MCF 10A (cell line): ENCODE measurements at regions not wholly inside any gene's neighbourhood (a gene's known extent, or its start where the extent isn't known, plus 50 kb on each side); places are given as distances from the start of the nearest gene placed in this dataset.

Source experiments
- BruUV-seq: library from RNA; stranded (reverse); fragments of 400-500 nt; replicated peaks from 2 replicates; lab custom pipeline; 2021; lab: Mats Ljungman, UMichigan
- CTCF ChIA-PET: fragments of 300-600 bp; sonication (Branson Sonifier 250); formaldehyde crosslinking; extraction: SDS; loops from one replicate; lab custom pipeline; 2021; ENCODE audit warnings: antibody characterized with exemption, inconsistent platforms; lab: Yijun Ruan, JAX
- POLR2A ChIA-PET: fragments of 300-600, 350-650 bp; sonication (Branson Sonifier 250); formaldehyde crosslinking; extraction: SDS; loops from one replicate; lab custom pipeline; 2020; ENCODE audit warnings: antibody characterized with exemption, inconsistent platforms; lab: Yijun Ruan, JAX
- DNase-seq: peaks from one replicate; pipeline ENCODE4 v3.0.0-alpha.2; 2018; ENCODE audit not compliant: unreplicated experiment
- H3K27ac Mint-ChIP-seq: one replicate; pipeline ENCODE4 v1.8.0; 2022; ENCODE audit warnings: mild to moderate bottlenecking, low read depth, mixed read lengths; ENCODE audit not compliant: unreplicated experiment
- H3K27me3 Mint-ChIP-seq: one replicate; pipeline ENCODE4 v1.8.0; 2022; ENCODE audit warnings: mixed read lengths; ENCODE audit not compliant: insufficient read depth, unreplicated experiment
- H3K36me3 Mint-ChIP-seq: one replicate; pipeline ENCODE4 v1.8.0; 2022; ENCODE audit warnings: mild to moderate bottlenecking, moderate library complexity, mixed read lengths; ENCODE audit not compliant: insufficient read depth, unreplicated experiment
- H3K4me1 Mint-ChIP-seq: one replicate; pipeline ENCODE4 v1.8.0; 2022; ENCODE audit warnings: mixed read lengths; ENCODE audit not compliant: insufficient read depth, unreplicated experiment
- H3K4me3 Mint-ChIP-seq: one replicate; pipeline ENCODE4 v1.8.0; 2022; ENCODE audit warnings: mild to moderate bottlenecking, moderate library complexity, mixed read lengths; ENCODE audit not compliant: unreplicated experiment
- H3K9me3 Mint-ChIP-seq: one replicate; pipeline ENCODE4 v1.8.0; 2022; ENCODE audit warnings: mixed read lengths; ENCODE audit not compliant: unreplicated experiment
- intact Hi-C: fragments of 100-400 bp; cut with micrococcal nuclease; formaldehyde crosslinking; loops from 2 replicates; pipeline ENCODE4 v1.14.1; 2022
- TF ChIP-seq, protein P1 (sequence below): fragments of 200-600 bp; IDR thresholded peaks from one replicate; pipeline ENCODE4 v1.8.0; 2022; ENCODE audit warnings: antibody characterized with exemption, mild to moderate bottlenecking; ENCODE audit not compliant: unreplicated experiment

DNA sequence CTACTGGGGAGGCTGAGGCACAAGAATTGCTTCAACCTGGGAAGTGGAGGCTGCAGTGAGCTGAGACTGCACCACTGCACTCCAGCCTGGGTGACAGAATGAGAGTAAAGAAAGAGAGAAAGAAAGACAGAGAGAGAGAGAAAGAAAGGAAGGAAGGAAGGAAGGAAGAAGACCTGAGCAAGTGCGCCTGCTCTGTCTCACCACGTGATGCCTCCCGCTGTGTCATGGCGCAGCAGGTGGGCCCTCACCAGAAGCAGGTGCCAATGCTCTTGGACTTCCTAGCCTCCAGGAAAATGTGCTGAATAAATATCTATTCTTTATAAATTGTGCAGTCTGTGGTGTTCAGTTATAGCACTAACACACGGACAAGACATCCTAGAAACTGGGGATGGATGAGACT lies 270.0 kb downstream of the CYP26B1 start:
- POLR2A ChIA-PET = interaction anchor here (0.7 kb wide), 1 partner anchor 146 kb away, joined by 3 read pairs; no protein-coding TSS in a partner anchor
- intact Hi-C loops = no loop called here
- H3K36me3 Mint-ChIP-seq = no peaks in the 10 kb centered on the region

DNA sequence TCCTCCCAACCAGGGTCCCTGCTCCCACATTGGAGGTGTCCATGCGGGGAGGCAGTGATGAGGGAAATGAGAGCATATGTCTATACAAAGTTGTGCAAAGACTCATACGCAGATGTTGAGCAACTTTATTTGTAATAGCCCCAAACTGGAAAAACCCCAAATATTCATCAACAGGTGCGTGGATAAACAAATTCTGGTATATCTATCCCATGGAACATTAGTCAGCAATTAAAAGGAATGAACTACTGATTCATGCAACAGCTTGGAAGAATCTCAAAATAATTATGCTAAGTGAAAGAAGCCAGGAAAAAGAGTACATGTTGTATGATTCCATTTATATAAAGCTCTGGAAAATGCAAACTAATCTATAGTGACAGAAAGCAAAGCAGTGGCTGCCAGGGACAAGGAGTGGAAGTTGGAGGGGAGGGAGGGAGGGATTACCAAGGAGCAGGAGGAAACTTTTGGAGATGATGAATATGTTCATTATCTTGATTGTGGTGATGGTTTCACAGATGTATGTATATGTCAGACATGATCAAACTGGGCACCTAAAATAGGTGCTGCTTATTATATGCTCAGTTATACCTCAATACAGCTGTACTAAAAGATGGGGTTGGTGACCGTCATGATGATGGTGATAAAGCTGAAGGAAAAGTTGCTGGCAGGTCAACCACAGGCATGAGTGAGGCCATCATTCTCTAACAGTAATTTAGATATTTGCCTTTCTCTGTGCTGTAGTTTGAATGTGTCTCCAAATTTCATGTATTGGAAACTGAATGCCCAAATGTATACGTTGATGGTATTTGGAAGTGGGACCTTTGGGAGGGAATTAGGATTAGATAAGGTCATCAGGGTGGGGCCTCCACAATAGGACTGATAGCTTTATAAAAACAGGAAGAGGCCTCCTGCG lies 270.9 kb downstream of the CYP26B1 start:
- BruUV-seq = no TSS peak
- H3K4me3 Mint-ChIP-seq = no peak overlapping the region
- ChIA-PET CTCF (interaction anchor here (0.6 to 1.0 kb wide), 3 partner anchors 60 to 327 kb away, joined by 3 to 5 read pairs (median 3); no protein-coding TSS in a partner anchor), POLR2A (interaction anchor here (0.7 kb wide), 2 partner anchors 124 to 147 kb away, joined by 3 read pairs; no protein-coding TSS in a partner anchor)
- H3K9me3 Mint-ChIP-seq = no peaks in the 10 kb centered on the region
- peak; percentile 39 for DNase-seq
- H3K27me3 Mint-ChIP-seq = peaks cover 21% of the 10 kb centered on the region
- no peak overlapping the region for H3K27ac Mint-ChIP-seq
- H3K4me1 Mint-ChIP-seq = peaks cover 13% of the 10 kb centered on the region
- H3K36me3 Mint-ChIP-seq = no peaks in the 10 kb centered on the region
- TF ChIP-seq, protein P1, sequence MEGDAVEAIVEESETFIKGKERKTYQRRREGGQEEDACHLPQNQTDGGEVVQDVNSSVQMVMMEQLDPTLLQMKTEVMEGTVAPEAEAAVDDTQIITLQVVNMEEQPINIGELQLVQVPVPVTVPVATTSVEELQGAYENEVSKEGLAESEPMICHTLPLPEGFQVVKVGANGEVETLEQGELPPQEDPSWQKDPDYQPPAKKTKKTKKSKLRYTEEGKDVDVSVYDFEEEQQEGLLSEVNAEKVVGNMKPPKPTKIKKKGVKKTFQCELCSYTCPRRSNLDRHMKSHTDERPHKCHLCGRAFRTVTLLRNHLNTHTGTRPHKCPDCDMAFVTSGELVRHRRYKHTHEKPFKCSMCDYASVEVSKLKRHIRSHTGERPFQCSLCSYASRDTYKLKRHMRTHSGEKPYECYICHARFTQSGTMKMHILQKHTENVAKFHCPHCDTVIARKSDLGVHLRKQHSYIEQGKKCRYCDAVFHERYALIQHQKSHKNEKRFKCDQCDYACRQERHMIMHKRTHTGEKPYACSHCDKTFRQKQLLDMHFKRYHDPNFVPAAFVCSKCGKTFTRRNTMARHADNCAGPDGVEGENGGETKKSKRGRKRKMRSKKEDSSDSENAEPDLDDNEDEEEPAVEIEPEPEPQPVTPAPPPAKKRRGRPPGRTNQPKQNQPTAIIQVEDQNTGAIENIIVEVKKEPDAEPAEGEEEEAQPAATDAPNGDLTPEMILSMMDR = no peak
- intact Hi-C loops = no loop called here

More for the DNA sequence above, 270.0 kb downstream of the CYP26B1 start:
- H3K4me1 Mint-ChIP-seq = peaks cover 21% of the 10 kb centered on the region
- H3K4me3 Mint-ChIP-seq = no peak overlapping the region
- peaks cover 21% of the 10 kb centered on the region for H3K27me3 Mint-ChIP-seq
- no peak for DNase-seq
- no peaks in the 10 kb centered on the region for H3K9me3 Mint-ChIP-seq
- TF ChIP-seq, protein P1 = no peak
- no peak overlapping the region for H3K27ac Mint-ChIP-seq
- no TSS peak for BruUV-seq
- CTCF ChIA-PET = interaction anchor here (0.6 to 1.0 kb wide), 3 partner anchors 60 to 328 kb away, joined by 3 to 5 read pairs (median 3); no protein-coding TSS in a partner anchor

DNA sequence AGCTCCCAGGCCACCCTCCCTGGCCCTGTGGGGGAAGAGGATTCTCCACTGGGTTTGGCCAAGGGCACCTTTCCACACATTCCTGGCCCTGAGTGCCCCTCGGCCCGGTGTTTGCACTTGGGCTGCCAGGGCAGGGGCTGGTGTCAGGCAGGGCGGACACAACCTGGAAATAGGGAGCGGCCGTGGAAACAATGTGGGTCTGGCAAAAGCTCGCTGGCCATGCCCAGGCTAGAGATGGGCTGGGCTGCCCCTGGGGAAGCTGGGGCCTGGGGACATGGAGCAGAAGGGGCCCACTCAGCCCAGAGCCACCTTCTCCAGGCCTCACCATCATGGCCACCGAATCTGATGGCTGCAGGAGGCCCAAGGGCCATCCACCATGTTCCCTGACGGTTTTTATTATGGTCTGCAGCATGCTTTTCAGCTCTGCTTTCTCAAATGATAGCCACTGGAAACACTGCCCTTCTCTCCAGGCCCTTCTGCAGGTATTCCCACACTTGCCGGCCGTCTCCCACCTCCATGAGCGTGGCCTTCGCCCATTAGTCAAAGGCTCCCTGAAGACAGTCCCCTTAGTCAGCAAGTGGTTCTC lies 275.1 kb downstream of the CYP26B1 start:
- H3K4me3 Mint-ChIP-seq = no peak overlapping the region
- TF ChIP-seq, protein P1 = no peak
- intact Hi-C loops = no loop called here
- POLR2A ChIA-PET = interaction anchor here (1.3 kb wide), 1 partner anchor 9 kb away, joined by 4 read pairs; no protein-coding TSS in a partner anchor
- no peaks in the 10 kb centered on the region for H3K36me3 Mint-ChIP-seq
- H3K27ac Mint-ChIP-seq = no peak overlapping the region
- H3K4me1 Mint-ChIP-seq = peaks cover 6% of the 10 kb centered on the region
- BruUV-seq = no TSS peak
- no peaks in the 10 kb centered on the region for H3K9me3 Mint-ChIP-seq
- CTCF ChIA-PET = interaction anchor here (0.6 to 1.2 kb wide), 3 partner anchors 10 to 51 kb away, joined by 3 to 5 read pairs (median 3); no protein-coding TSS in a partner anchor
- no peak for DNase-seq
- peaks cover 53% of the 10 kb centered on the region for H3K27me3 Mint-ChIP-seq
